ENCODE measurements at regions not wholly inside any gene's neighbourhood (a gene's known extent, or its start where the extent isn't known, plus 50 kb on each side); places are given as distances from the start of the nearest gene placed in this dataset.
A peak's percentile ranks its signal among the peaks of the same experiment; 100 is the strongest.

GRCh38 chr5:92525131-92525530 lies 1055.9 kb downstream of the NR2F1-AS1 start:
- DNase-seq (ENCODE audit: extremely low read depth, low read depth) = no peak
- no peak for TF ChIP-seq CTCF (IDR thresholded peaks at IDR 0.05; ENCODE audit: low read depth, low read length)

- DNase-seq (ENCODE audit: extremely low read depth, low read depth) = no peak
- TF ChIP-seq CTCF (IDR thresholded peaks at IDR 0.05; ENCODE audit: low read depth, low read length) = no peak
Observed at GRCh38 chr5:92519811-92520632, 1061.0 kb downstream of the NR2F1-AS1 start.

GRCh38 chr5:92518318-92518904 lies 1062.6 kb downstream of the NR2F1-AS1 start:
- peak; percentile 73 for TF ChIP-seq CTCF (IDR thresholded peaks at IDR 0.05; ENCODE audit: low read depth, low read length)
- DNase-seq (ENCODE audit: extremely low read depth, low read depth) = no peak

- DNase-seq (ENCODE audit: extremely low read depth, low read depth) = no peak
- no peak for TF ChIP-seq CTCF (IDR thresholded peaks at IDR 0.05; ENCODE audit: low read depth, low read length)
Observed at GRCh38 chr5:92514896-92515295, 1066.1 kb downstream of the NR2F1-AS1 start.

GRCh38 chr5:92513067-92513466 lies 1068.0 kb downstream of the NR2F1-AS1 start:
- TF ChIP-seq CTCF (IDR thresholded peaks at IDR 0.05; ENCODE audit: low read depth, low read length) = no peak
- DNase-seq (ENCODE audit: extremely low read depth, low read depth) = no peak

GRCh38 chr5:92508271-92508670 lies 1072.7 kb downstream of the NR2F1-AS1 start:
- no peak for DNase-seq (ENCODE audit: extremely low read depth, low read depth)
- no peak for TF ChIP-seq CTCF (IDR thresholded peaks at IDR 0.05; ENCODE audit: low read depth, low read length)

GRCh38 chr5:92505925-92506324 lies 1075.1 kb downstream of the NR2F1-AS1 start:
- DNase-seq (ENCODE audit: extremely low read depth, low read depth) = no peak
- no peak for TF ChIP-seq CTCF (IDR thresholded peaks at IDR 0.05; ENCODE audit: low read depth, low read length)
